ENCODE measurements at regions not wholly inside any gene's neighbourhood (a gene's known extent, or its start where the extent isn't known, plus 50 kb on each side); places are given as distances from the start of the nearest gene placed in this dataset. TPM values are rescaled to one million over a fixed set of nuclear protein-coding genes. Genes with fewer than 3 reads are reported as not detected.

- Mint-ChIP-seq H3K27me3 (peaks cover 10% of the 10 kb centered on the region), H3K27ac (no peak overlapping the region), H3K9me3 (ENCODE audit: insufficient read depth) (no peaks in the 10 kb centered on the region), H3K4me1 (no peaks in the 10 kb centered on the region), H3K4me3 (no peak overlapping the region)
- H3K4me1 ChIP-seq (ENCODE audit: control insufficient read depth in 2 of 2, insufficient read depth in 2 of 2, low read length in 2 of 2): no peaks in the 10 kb centered on the region
- intact Hi-C loops (cut with micrococcal nuclease): no loop called here
- H2AFZ ChIP-seq (ENCODE audit: insufficient read depth, low read depth, low read length, poor library complexity, severe bottlenecking): no peak overlapping the region
- ChIA-PET POLR2A (no interaction called here), CTCF (interaction anchor here (1.2 kb wide), 1 partner anchor 20 kb away, joined by 3 read pairs; no protein-coding TSS in a partner anchor)
- no peak for ATAC-seq (ENCODE audit: low read depth)
- no peak overlapping the region for H3K4me3 ChIP-seq (ENCODE audit: control extremely low read depth in 1 of 5, extremely low read depth in 1 of 5, insufficient read depth in 1 of 5, low read depth in 2 of 5, low read length in 4 of 5)
- no peaks in the 10 kb centered on the region for H4K20me1 ChIP-seq (ENCODE audit: control insufficient read depth, insufficient read depth, low read length, poor library complexity, severe bottlenecking)
- H3K27ac ChIP-seq (ENCODE audit: low read length in 2 of 2): no peak overlapping the region
- H3K4me2 ChIP-seq (replicated peaks; ENCODE audit: low read depth, low read length, poor library complexity, severe bottlenecking): no peak overlapping the region
- H3K9ac ChIP-seq (ENCODE audit: low read length): no peak overlapping the region
- no peak for DNase-seq
- no peaks in the 10 kb centered on the region for H3K27me3 ChIP-seq (replicated peaks in 1 of 4; ENCODE audit: control extremely low read depth in 1 of 4, control insufficient read depth in 3 of 4, insufficient read depth in 4 of 4, low read length in 3 of 4)
- H3K79me2 ChIP-seq (ENCODE audit: control insufficient read depth, insufficient read depth, low read length): no peaks in the 10 kb centered on the region
- TF ChIP-seq CTCF (IDR thresholded peaks at IDR 0.05) (no peak), EZH2 (IDR thresholded peaks at IDR 0.05; ENCODE audit: borderline replicate concordance, insufficient read depth, low read depth, low read length, poor library complexity, severe bottlenecking) (no peak)
- H3K9me3 ChIP-seq (ENCODE audit: control extremely low read depth in 1 of 3, control insufficient read depth in 2 of 3, insufficient read depth in 1 of 3, low read length in 2 of 3): no peaks in the 10 kb centered on the region
- no peaks in the 10 kb centered on the region for H3K36me3 ChIP-seq (replicated peaks in 1 of 2; ENCODE audit: control extremely low read depth in 1 of 2, control insufficient read depth in 1 of 2, extremely low read depth in 1 of 2, insufficient read depth in 2 of 2, low read length in 1 of 2)
Measured at GRCh38 chr5:168239325-168239724, 52.1 kb upstream of the WWC1 start.

Small RNA genes lying in the stretch of these regions (small RNA-seq; reads per million reads assigned to genes)
- gene AC026403.1 (ENCODE audit: insufficient read length, low read depth, low replicate concordance) (not detected), gene RF00561 (ENCODE audit: insufficient read length, low read depth, low replicate concordance) (not detected), gene RN7SKP60 (ENCODE audit: insufficient read length, low read depth, low replicate concordance) (not detected), gene RNU6-168P (ENCODE audit: insufficient read length, low read depth, low replicate concordance) (not detected), gene RNU6-209P (ENCODE audit: insufficient read length, low read depth, low replicate concordance) (not detected)
